Aorta (tissue), 5 donors: ENCODE measurements at regions not wholly inside any gene's neighbourhood (a gene's known extent, or its start where the extent isn't known, plus 50 kb on each side); places are given as distances from the start of the nearest gene placed in this dataset.

Experiments
- ATAC-seq: fragments of 200-7000 bp; cut with Tn5 transposase; one replicate; pipeline ENCODE4 v1.9.1; 2022; ENCODE audit warnings: moderate library complexity; ENCODE audit not compliant: low FRiP score
- DNase-seq, 2 donors: peaks; one replicate each; pipeline ENCODE4 v3.0.0-alpha.2; 2020
- H3K27ac ChIP-seq, 2 donors: one replicate each; pipeline ENCODE4 v1.5.1; 2013; ENCODE audit warnings: low read length in 2 of 2, mild to moderate bottlenecking in 2 of 2, moderate library complexity in 2 of 2, control low read depth in 1 of 2, inconsistent platforms in 1 of 2, low read depth in 1 of 2
- H3K27me3 ChIP-seq, 2 donors: one replicate each; pipeline ENCODE4 v1.6.1; 2013; ENCODE audit warnings: control low read depth in 1 of 2, low read length in 1 of 2, mild to moderate bottlenecking in 1 of 2, moderate library complexity in 1 of 2; ENCODE audit not compliant: insufficient read depth in 2 of 2, control insufficient read depth in 1 of 2
- H3K36me3 ChIP-seq, 2 donors: one replicate each; pipeline ENCODE4 v1.6.1; 2013; ENCODE audit warnings: control low read depth in 1 of 2, low read length in 1 of 2, mild to moderate bottlenecking in 1 of 2; ENCODE audit not compliant: insufficient read depth in 2 of 2, control insufficient read depth in 1 of 2
- H3K4me1 ChIP-seq, 2 donors: one replicate each; pipeline ENCODE4 v1.6.1; 2013; ENCODE audit warnings: low read length in 2 of 2, control low read depth in 1 of 2, mild to moderate bottlenecking in 1 of 2, moderate library complexity in 1 of 2; ENCODE audit not compliant: insufficient read depth in 2 of 2, control insufficient read depth in 1 of 2
- H3K4me3 ChIP-seq, 2 donors: one replicate each; pipeline ENCODE4 v1.5.1; 2013; ENCODE audit warnings: low read length in 2 of 2, control low read depth in 1 of 2, mild to moderate bottlenecking in 1 of 2
- H3K9me3 ChIP-seq: one replicate; pipeline ENCODE4 v1.6.1; 2013; ENCODE audit warnings: mild to moderate bottlenecking, low read length; ENCODE audit not compliant: control insufficient read depth
- WGBS, 2 donors: extraction: QIAGEN DNeasy Blood & Tissue Kit; methylation state at CpG; one replicate each; pipeline ENCODE4 v1.1.7; 2013; 5-methylcytosine and 5-hydroxymethylcytosine counted together
- intact Hi-C, 2 donors: fragments of 100-400 bp; cut with DNase I; formaldehyde crosslinking; loops; one replicate each; pipeline versions ENCODE4 v1.14.2 to v1.15.0; 2022
- donor health status: healthy with polysubstance abuse.
- donor health status: Bipolar disorder and iron deficiency.
- donor health status: DM: no; HTN: no; CAD: no.
- donor health status: DM: no; HTN: no; CAD: no.
- donor health status: DM: yes; HTN: yes; CAD: no.

GRCh38 chr3:6216135-6217026, 644.5 kb upstream of the GRM7 start:
- no peak for DNase-seq

GRCh38 chr3:6220447-6220846, 640.5 kb upstream of the GRM7 start:
- Histone ChIP-seq H3K9me3 (no peaks in the 10 kb centered on the region), H3K27me3 (no peaks in the 10 kb centered on the region), H3K4me1 (no peaks in the 10 kb centered on the region), H3K4me3 (no peak overlapping the region), H3K36me3 (no peaks in the 10 kb centered on the region), H3K27ac (no peak overlapping the region)
- no peak for ATAC-seq
- no peak for DNase-seq
- 33 to 42% methylated on average over 2 of the region's 2 CpGs for WGBS, 2 donors
- intact Hi-C loops: no loop called here

More at GRCh38 chr3:6216135-6217026, 644.5 kb upstream of the GRM7 start:
- no peaks in the 10 kb centered on the region for H3K36me3 ChIP-seq
- no peaks in the 10 kb centered on the region for H3K4me1 ChIP-seq
- 44 to 48% methylated on average over 3 of the region's 3 CpGs for WGBS, 2 donors
- no peak overlapping the region for H3K4me3 ChIP-seq
- H3K27me3 ChIP-seq: no peaks in the 10 kb centered on the region
- intact Hi-C loops: no loop called here
- H3K9me3 ChIP-seq: no peaks in the 10 kb centered on the region
- H3K27ac ChIP-seq: no peak overlapping the region
- ATAC-seq: no peak

GRCh38 chr3:6222069-6222468, 638.8 kb upstream of the GRM7 start:
- intact Hi-C loops: no loop called here
- Histone ChIP-seq H3K27me3 (no peaks in the 10 kb centered on the region), H3K9me3 (no peaks in the 10 kb centered on the region), H3K36me3 (no peaks in the 10 kb centered on the region), H3K27ac (no peak overlapping the region), H3K4me1 (no peaks in the 10 kb centered on the region), H3K4me3 (no peak overlapping the region)
- no peak for ATAC-seq
- DNase-seq: no peak
- WGBS, 2 donors: 38 to 47% methylated on average over 1 of the region's 1 CpG

- Histone ChIP-seq H3K27me3 (no peaks in the 10 kb centered on the region), H3K27ac (no peak overlapping the region), H3K4me1 (no peaks in the 10 kb centered on the region), H3K4me3 (no peak overlapping the region), H3K36me3 (no peaks in the 10 kb centered on the region), H3K9me3 (no peaks in the 10 kb centered on the region)
- ATAC-seq: no peak
- WGBS, 2 donors: 75 to 81% methylated on average over 3 of the region's 3 CpGs
- no peak for DNase-seq
- intact Hi-C loops: no loop called here
These were observed 637.3 kb upstream of the GRM7 start for GRCh38 chr3:6223572-6223971.

- Histone ChIP-seq H3K27me3 (no peaks in the 10 kb centered on the region), H3K4me1 (no peaks in the 10 kb centered on the region), H3K9me3 (no peaks in the 10 kb centered on the region), H3K36me3 (no peaks in the 10 kb centered on the region), H3K27ac (no peak overlapping the region), H3K4me3 (no peak overlapping the region)
- no peak for ATAC-seq
- intact Hi-C loops: no loop called here
- whole genome bisulfite sequencing, 2 donors: 58 to 64% methylated on average over 4 of the region's 4 CpGs
- DNase-seq: no peak
These were observed 631.8 kb upstream of the GRM7 start for GRCh38 chr3:6228958-6229683.

- ATAC-seq (no peak), DNase-seq (no peak)
- Histone ChIP-seq H3K36me3 (no peaks in the 10 kb centered on the region), H3K27me3 (no peaks in the 10 kb centered on the region), H3K4me1 (no peaks in the 10 kb centered on the region), H3K27ac (no peak overlapping the region), H3K9me3 (no peaks in the 10 kb centered on the region), H3K4me3 (no peak overlapping the region)
- intact Hi-C loops: no loop called here
- WGBS, 2 donors: 75 to 83% methylated on average over 6 of the region's 6 CpGs
These were observed 631.0 kb upstream of the GRM7 start for GRCh38 chr3:6229778-6230410.

- H3K27ac ChIP-seq: no peak overlapping the region
- H3K27me3 ChIP-seq: no peaks in the 10 kb centered on the region
- H3K9me3 ChIP-seq: peaks cover 6% of the 10 kb centered on the region
- ATAC-seq: no peak
- intact Hi-C loops: no loop called here
- H3K4me3 ChIP-seq: no peak overlapping the region
- 76 to 77% methylated on average over 4 of the region's 4 CpGs for WGBS, 2 donors
- no peaks in the 10 kb centered on the region for H3K4me1 ChIP-seq
- no peaks in the 10 kb centered on the region for H3K36me3 ChIP-seq
- no peak for DNase-seq
These were observed 618.8 kb upstream of the GRM7 start for GRCh38 chr3:6242104-6242503.

GRCh38 chr3:6248528-6248927, 612.4 kb upstream of the GRM7 start:
- Histone ChIP-seq H3K36me3 (no peaks in the 10 kb centered on the region), H3K4me1 (no peaks in the 10 kb centered on the region), H3K9me3 (peaks cover 3% of the 10 kb centered on the region), H3K27ac (no peak overlapping the region), H3K4me3 (no peak overlapping the region), H3K27me3 (no peaks in the 10 kb centered on the region)
- ATAC-seq: no peak
- DNase-seq: no peak
- intact Hi-C loops: no loop called here
- 27 to 43% methylated on average over 2 of the region's 2 CpGs for WGBS, 2 donors
